B cell (primary cell): ENCODE measurements at regions not wholly inside any gene's neighbourhood (a gene's known extent, or its start where the extent isn't known, plus 50 kb on each side); places are given as distances from the start of the nearest gene placed in this dataset.

Experiments used
- ATAC-seq: fragments of 200-7000 bp; cut with Tn5 transposase; one replicate; pipeline ENCODE4 v1.10.0; 2021; ENCODE audit warnings: low read depth, mild to moderate bottlenecking, moderate number of reproducible peaks, moderate library complexity
- CTCF ChIA-PET: fragments of 350-600 bp; sonication (Branson Sonifier 250); formaldehyde crosslinking; loops from one replicate; lab custom pipeline; 2021; ENCODE audit warnings: antibody characterized with exemption, inconsistent platforms; lab: Charles Lee
- POLR2A ChIA-PET: fragments of 350-600 bp; sonication (Branson Sonifier 250); formaldehyde crosslinking; loops from one replicate; lab custom pipeline; 2021; ENCODE audit warnings: antibody characterized with exemption; lab: Charles Lee
- DNase-seq: peaks from one replicate; pipeline ENCODE4 v3.0.0; 2013
- H2AFZ ChIP-seq: 2 replicates; pipeline ENCODE4 v1.6.1; 2012; ENCODE audit warnings: mild to moderate bottlenecking, low read depth, low read length; ENCODE audit not compliant: insufficient read depth, poor library complexity, severe bottlenecking
- H3K27ac ChIP-seq, 2 donors: 1 replicate in 1 of 2; 2 replicates in 1 of 2; pipeline ENCODE4 v1.5.1; 2012 to 2013; ENCODE audit warnings: low read length in 2 of 2, mild to moderate bottlenecking in 2 of 2, moderate library complexity in 1 of 2
- H3K27me3 ChIP-seq, 4 experiments: fragments of 200-600 bp in 1 of 4; sonication (generic) in 1 of 4; replicated peaks in 1 of 4; 1 replicate in 2 of 4; 2 replicates in 2 of 4; pipeline versions ENCODE4 v1.6.1 to v1.7.0; 2013 to 2016; ENCODE audit warnings: low read length in 3 of 4, mild to moderate bottlenecking in 2 of 4, mixed read lengths in 1 of 4, moderate library complexity in 1 of 4; ENCODE audit not compliant: insufficient read depth in 4 of 4, control insufficient read depth in 3 of 4; ENCODE audit errors: control extremely low read depth in 1 of 4
- H3K36me3 ChIP-seq, 2 experiments: replicated peaks in 1 of 2; 1 replicate in 1 of 2; 2 replicates in 1 of 2; pipeline versions ENCODE4 v1.6.1 to v1.7.1; 2013; ENCODE audit warnings: low read length in 1 of 2; ENCODE audit not compliant: insufficient read depth in 2 of 2, control insufficient read depth in 1 of 2; ENCODE audit errors: control extremely low read depth in 1 of 2, extremely low read depth in 1 of 2
- H3K4me1 ChIP-seq, 2 donors: fragments of 200-600 bp in 1 of 2; sonication (generic) in 1 of 2; 1 replicate in 1 of 2; 2 replicates in 1 of 2; pipeline versions ENCODE4 v1.5.1 to v1.6.1; 2013 to 2017; ENCODE audit warnings: low read length in 2 of 2; ENCODE audit not compliant: control insufficient read depth in 2 of 2, insufficient read depth in 2 of 2
- H3K4me2 ChIP-seq: replicated peaks from 2 replicates; pipeline ENCODE3; 2012; ENCODE audit warnings: mild to moderate bottlenecking, low read depth, low read length; ENCODE audit not compliant: poor library complexity, severe bottlenecking
- H3K4me3 ChIP-seq, 5 experiments: fragments of 200-600 bp in 1 of 5; sonication (generic) in 1 of 5; 1 replicate in 3 of 5; 2 replicates in 2 of 5; pipeline versions ENCODE4 v1.5.1 to v1.7.0; 2011 to 2016; ENCODE audit warnings: low read length in 4 of 5, mild to moderate bottlenecking in 4 of 5, low read depth in 2 of 5, control low read depth in 1 of 5, moderate library complexity in 1 of 5; ENCODE audit not compliant: insufficient read depth in 1 of 5; ENCODE audit errors: control extremely low read depth in 1 of 5, extremely low read depth in 1 of 5
- H3K79me2 ChIP-seq: fragments of 200-600 bp; sonication (generic); one replicate; pipeline ENCODE4 v1.6.0; 2016; ENCODE audit warnings: low read length; ENCODE audit not compliant: control insufficient read depth, insufficient read depth
- H3K9ac ChIP-seq: fragments of 200-600 bp; sonication (generic); 2 replicates; pipeline ENCODE4 v1.6.1; 2017; ENCODE audit warnings: mild to moderate bottlenecking, low read length, moderate library complexity
- H3K9me3 ChIP-seq, 3 donors: one replicate each; pipeline versions ENCODE4 v1.6.1 to v1.7.1; 2013; ENCODE audit warnings: low read length in 2 of 3; ENCODE audit not compliant: control insufficient read depth in 2 of 3, insufficient read depth in 1 of 3; ENCODE audit errors: control extremely low read depth in 1 of 3
- H4K20me1 ChIP-seq: 2 replicates; pipeline ENCODE4 v1.6.0; 2012; ENCODE audit warnings: mild to moderate bottlenecking, low read length; ENCODE audit not compliant: insufficient read depth, control insufficient read depth, poor library complexity, severe bottlenecking
- H3K27ac Mint-ChIP-seq: one replicate; pipeline ENCODE4 v1.8.0; 2021; ENCODE audit warnings: mixed read lengths
- H3K27me3 Mint-ChIP-seq: one replicate; pipeline ENCODE4 v1.8.0; 2021; ENCODE audit warnings: mixed read lengths
- H3K4me1 Mint-ChIP-seq: one replicate; pipeline ENCODE4 v1.8.0; 2021; ENCODE audit warnings: mixed read lengths
- H3K4me3 Mint-ChIP-seq: one replicate; pipeline ENCODE4 v1.8.0; 2021; ENCODE audit warnings: mixed read lengths
- H3K9me3 Mint-ChIP-seq: one replicate; pipeline ENCODE4 v1.8.0; 2022; ENCODE audit warnings: mixed read lengths; ENCODE audit not compliant: insufficient read depth
- EZH2 ChIP-seq: IDR thresholded peaks from 2 replicates; pipeline ENCODE4 v1.6.1; 2012; ENCODE audit warnings: borderline replicate concordance, low read depth, mild to moderate bottlenecking, moderate library complexity, low read length; ENCODE audit not compliant: insufficient read depth, poor library complexity, severe bottlenecking
- WGBS: methylation state at CpG from one replicate; pipeline ENCODE4 v1.1.5; 2013; ENCODE audit warnings: missing lambda C conversion rate; ENCODE audit not compliant: insufficient coverage; 5-methylcytosine and 5-hydroxymethylcytosine counted together
- intact Hi-C: fragments of 100-400 bp; cut with micrococcal nuclease; formaldehyde crosslinking; loops from one replicate; pipeline ENCODE4 v1.10.0; 2022
- TF ChIP-seq, protein P1 (sequence below): fragments of 200-600 bp; IDR thresholded peaks from one replicate; pipeline ENCODE4 v1.8.0; 2022; ENCODE audit warnings: antibody characterized with exemption, mild to moderate bottlenecking

DNA sequence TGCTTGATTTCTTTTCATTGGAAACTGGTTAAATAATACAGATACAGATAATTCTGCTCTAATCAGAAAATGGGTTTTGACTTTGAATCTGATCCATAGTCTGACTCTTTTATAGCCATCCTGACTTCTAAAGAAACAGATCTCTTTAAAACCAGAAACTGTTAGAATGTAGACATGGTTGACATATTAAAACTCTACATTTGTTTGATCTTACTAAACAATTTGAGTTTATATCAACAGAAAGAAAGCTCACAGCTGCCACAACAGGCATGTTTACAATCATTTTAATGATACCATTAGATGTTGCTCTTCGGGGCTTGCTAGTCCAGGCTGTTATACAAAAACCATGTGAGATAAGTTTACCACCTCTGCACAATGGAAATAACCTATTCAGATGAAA is 193.0 kb upstream of the SEMA3A start:
- no peak overlapping the region for H3K4me2 ChIP-seq
- Mint-ChIP-seq H3K4me3 (no peak overlapping the region), H3K4me1 (no peaks in the 10 kb centered on the region), H3K27ac (no peak overlapping the region), H3K9me3 (peaks cover 2% of the 10 kb centered on the region), H3K27me3 (no peaks in the 10 kb centered on the region)
- H3K9ac ChIP-seq: no peak overlapping the region
- H3K4me1 ChIP-seq: no peaks in the 10 kb centered on the region
- no peaks in the 10 kb centered on the region for H3K79me2 ChIP-seq
- 100% methylated on average over 1 of the region's 1 CpG for WGBS
- intact Hi-C loops: no loop called here
- H3K9me3 ChIP-seq: no peaks in the 10 kb centered on the region
- DNase-seq (no peak), ATAC-seq (no peak)
- no peaks in the 10 kb centered on the region for H3K27me3 ChIP-seq
- no peak overlapping the region for H3K4me3 ChIP-seq
- no peaks in the 10 kb centered on the region for H4K20me1 ChIP-seq
- TF ChIP-seq, protein P1, sequence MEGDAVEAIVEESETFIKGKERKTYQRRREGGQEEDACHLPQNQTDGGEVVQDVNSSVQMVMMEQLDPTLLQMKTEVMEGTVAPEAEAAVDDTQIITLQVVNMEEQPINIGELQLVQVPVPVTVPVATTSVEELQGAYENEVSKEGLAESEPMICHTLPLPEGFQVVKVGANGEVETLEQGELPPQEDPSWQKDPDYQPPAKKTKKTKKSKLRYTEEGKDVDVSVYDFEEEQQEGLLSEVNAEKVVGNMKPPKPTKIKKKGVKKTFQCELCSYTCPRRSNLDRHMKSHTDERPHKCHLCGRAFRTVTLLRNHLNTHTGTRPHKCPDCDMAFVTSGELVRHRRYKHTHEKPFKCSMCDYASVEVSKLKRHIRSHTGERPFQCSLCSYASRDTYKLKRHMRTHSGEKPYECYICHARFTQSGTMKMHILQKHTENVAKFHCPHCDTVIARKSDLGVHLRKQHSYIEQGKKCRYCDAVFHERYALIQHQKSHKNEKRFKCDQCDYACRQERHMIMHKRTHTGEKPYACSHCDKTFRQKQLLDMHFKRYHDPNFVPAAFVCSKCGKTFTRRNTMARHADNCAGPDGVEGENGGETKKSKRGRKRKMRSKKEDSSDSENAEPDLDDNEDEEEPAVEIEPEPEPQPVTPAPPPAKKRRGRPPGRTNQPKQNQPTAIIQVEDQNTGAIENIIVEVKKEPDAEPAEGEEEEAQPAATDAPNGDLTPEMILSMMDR: no peak
- no peak for TF ChIP-seq EZH2
- no peaks in the 10 kb centered on the region for H3K36me3 ChIP-seq
- ChIA-PET POLR2A (no interaction called here), CTCF (no interaction called here)
- no peak overlapping the region for H2AFZ ChIP-seq
- no peak overlapping the region for H3K27ac ChIP-seq

DNA sequence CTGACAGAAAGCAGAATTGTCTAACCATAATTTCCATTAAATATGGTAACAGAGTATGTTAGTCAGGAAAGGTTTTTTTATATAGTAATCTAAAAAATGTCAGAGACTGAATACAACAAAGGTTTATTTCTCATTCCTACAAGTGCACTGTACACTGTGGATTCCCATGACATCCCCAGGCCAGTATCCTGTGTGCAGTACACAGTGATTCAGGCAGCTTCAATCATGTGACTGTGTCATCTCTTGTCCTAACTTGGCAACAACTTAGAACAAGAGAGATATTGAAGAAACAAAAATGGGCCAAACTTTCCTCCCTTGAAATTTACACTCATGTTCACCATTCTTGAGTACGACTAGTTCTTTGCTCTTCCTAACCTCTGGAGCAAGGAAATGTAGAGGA is 189.8 kb upstream of the SEMA3A start:
- Histone ChIP-seq H2AFZ (no peak overlapping the region), H3K9me3 (no peaks in the 10 kb centered on the region), H3K27ac (no peak overlapping the region), H3K36me3 (no peaks in the 10 kb centered on the region), H3K4me1 (no peaks in the 10 kb centered on the region), H3K27me3 (no peaks in the 10 kb centered on the region), H4K20me1 (no peaks in the 10 kb centered on the region), H3K4me3 (no peak overlapping the region), H3K4me2 (no peak overlapping the region), H3K79me2 (no peaks in the 10 kb centered on the region), H3K9ac (no peak overlapping the region)
- ATAC-seq: no peak
- Mint-ChIP-seq H3K27ac (no peak overlapping the region), H3K4me3 (no peak overlapping the region), H3K27me3 (no peaks in the 10 kb centered on the region), H3K4me1 (no peaks in the 10 kb centered on the region), H3K9me3 (no peaks in the 10 kb centered on the region)
- DNase-seq: no peak
- intact Hi-C loops: no loop called here
- ChIA-PET CTCF (no interaction called here), POLR2A (no interaction called here)
- TF ChIP-seq, protein P1: no peak
- no peak for TF ChIP-seq EZH2
- WGBS: no CpG with 5 or more reads among the region's 1 CpG
